Endothelial cell of umbilical vein (primary cell): ENCODE measurements at regions not wholly inside any gene's neighbourhood (a gene's known extent, or its start where the extent isn't known, plus 50 kb on each side); places are given as distances from the start of the nearest gene placed in this dataset.

Experiments
- BruUV-seq: library from RNA; stranded (reverse); fragments of 400-500 nt; replicated peaks from 2 replicates; lab custom pipeline; 2021; lab: Mats Ljungman, UMichigan
- CTCF ChIA-PET: fragments of 300-600, 350-600 bp; sonication (Branson Sonifier 250); formaldehyde crosslinking; loops from one replicate; lab custom pipeline; 2021; ENCODE audit warnings: antibody characterized with exemption, inconsistent platforms; lab: Charles Lee
- POLR2A ChIA-PET: fragments of 300-600, 350-600 bp; sonication (Branson Sonifier 250); formaldehyde crosslinking; loops from one replicate; lab custom pipeline; 2021; ENCODE audit warnings: antibody characterized with exemption, inconsistent platforms; lab: Charles Lee
- DNase-seq: peaks from one replicate; pipeline ENCODE4 v3.0.0-alpha.2; 2011; ENCODE audit warnings: low read depth, low spot score
- FAIRE-seq: peaks from 2 replicates; lab custom pipeline; 2011; peaks lifted over from hg19 to GRCh38; lab: Jason Lieb, UNC
- H2AFZ ChIP-seq: 2 replicates; pipeline ENCODE4 v1.6.0; 2012; ENCODE audit warnings: low read depth, low read length, control low read depth, inconsistent platforms
- H3K27ac ChIP-seq: 2 replicates; pipeline ENCODE4 v1.5.1; 2011; ENCODE audit warnings: low read depth, mild to moderate bottlenecking, control low read depth, low read length, moderate library complexity; ENCODE audit not compliant: insufficient read depth
- H3K27me3 ChIP-seq, 2 experiments: 2 replicates each; pipeline versions ENCODE4 v1.6.0 to v1.6.1; 2011; ENCODE audit warnings: low read length in 2 of 2, mixed read lengths in 1 of 2; ENCODE audit not compliant: control insufficient read depth in 2 of 2, insufficient read depth in 2 of 2
- H3K36me3 ChIP-seq, 2 experiments: 2 replicates in 1 of 2; 3 replicates in 1 of 2; pipeline ENCODE4 v1.5.1; 2011; ENCODE audit warnings: low read length in 2 of 2, mild to moderate bottlenecking in 1 of 2, moderate library complexity in 1 of 2; ENCODE audit not compliant: control insufficient read depth in 2 of 2, insufficient read depth in 2 of 2; ENCODE audit errors: extremely low read depth in 1 of 2
- H3K4me1 ChIP-seq: 3 replicates; pipeline ENCODE4 v1.5.1; 2011; ENCODE audit warnings: mild to moderate bottlenecking, low read length; ENCODE audit not compliant: control insufficient read depth, insufficient read depth; ENCODE audit errors: extremely low read depth
- H3K4me2 ChIP-seq: 2 replicates; pipeline ENCODE4 v1.6.1; 2011; ENCODE audit warnings: low read length, control low read depth, mixed read lengths; ENCODE audit not compliant: insufficient read depth
- H3K4me3 ChIP-seq, 3 experiments: fragments of 200-600 bp in 1 of 3; sonication (generic), shearing (Covaris generic) in 1 of 3; replicated peaks in 1 of 3; 2 replicates each; pipeline ENCODE4 v1.5.1; 2011 to 2016; ENCODE audit warnings: control low read depth in 3 of 3, low read length in 3 of 3, mild to moderate bottlenecking in 2 of 3, inconsistent platforms in 1 of 3, low read depth in 1 of 3, moderate library complexity in 1 of 3; ENCODE audit not compliant: insufficient read depth in 1 of 3
- H3K79me2 ChIP-seq: 2 replicates; pipeline ENCODE4 v1.6.0; 2012; ENCODE audit warnings: low read length, inconsistent platforms; ENCODE audit not compliant: control insufficient read depth, insufficient read depth
- H3K9ac ChIP-seq: replicated peaks from 2 replicates; pipeline ENCODE3; 2011; ENCODE audit warnings: low read length, control low read depth; ENCODE audit not compliant: insufficient read depth; ENCODE audit errors: extremely low read depth
- H3K9me1 ChIP-seq: replicated peaks from 3 replicates; pipeline ENCODE4 v1.6.0; 2011; ENCODE audit warnings: mild to moderate bottlenecking, low read length; ENCODE audit not compliant: control insufficient read depth, insufficient read depth; ENCODE audit errors: extremely low read depth
- H3K9me3 ChIP-seq: replicated peaks from 2 replicates; pipeline ENCODE4 v1.5.1; 2012; ENCODE audit warnings: low read length, inconsistent platforms; ENCODE audit not compliant: control insufficient read depth, insufficient read depth
- H4K20me1 ChIP-seq: replicated peaks from 2 replicates; pipeline ENCODE3; 2011; ENCODE audit warnings: mild to moderate bottlenecking, low read length; ENCODE audit not compliant: control insufficient read depth, insufficient read depth; ENCODE audit errors: extremely low read depth
- CTCF ChIP-seq, 2 donors: IDR thresholded peaks; 1 replicate in 1 of 2; 2 replicates in 1 of 2; pipeline ENCODE4 v1.5.1; 2011; ENCODE audit warnings: low read length in 2 of 2, mild to moderate bottlenecking in 2 of 2, moderate library complexity in 2 of 2, control low read depth in 1 of 2, inconsistent platforms in 1 of 2, low read depth in 1 of 2; ENCODE audit not compliant: insufficient read depth in 1 of 2; ENCODE audit errors: extremely low read depth in 1 of 2
- EZH2 ChIP-seq: IDR thresholded peaks from 2 replicates; pipeline ENCODE4 v1.6.1; 2012; ENCODE audit warnings: borderline replicate concordance, low read depth, mild to moderate bottlenecking, moderate library complexity, low read length, inconsistent platforms; ENCODE audit not compliant: severe bottlenecking
- FOS ChIP-seq: IDR thresholded peaks from 2 replicates; pipeline ENCODE4 v1.6.1; 2011; ENCODE audit warnings: mild to moderate bottlenecking, low read length, moderate library complexity, borderline replicate concordance; ENCODE audit not compliant: insufficient read depth
- GATA2 ChIP-seq: IDR thresholded peaks from 2 replicates; pipeline ENCODE4 v1.7.0; 2011; ENCODE audit warnings: low read depth, mild to moderate bottlenecking, moderate library complexity, mixed read lengths, low read length; ENCODE audit not compliant: insufficient read length, insufficient read depth
- JUN ChIP-seq: IDR thresholded peaks from 2 replicates; pipeline ENCODE4 v1.6.1; 2011; ENCODE audit warnings: borderline replicate concordance, low read depth; ENCODE audit not compliant: insufficient read length, insufficient read depth
- MYC ChIP-seq: IDR thresholded peaks from one replicate; pipeline ENCODE4 v1.6.1; 2011; ENCODE audit warnings: mild to moderate bottlenecking, low read depth, low read length
- POLR2A ChIP-seq: IDR thresholded peaks from 2 replicates; pipeline ENCODE4 v1.6.1; 2012; ENCODE audit warnings: low read depth, mild to moderate bottlenecking, control low read depth, low read length
- POLR2AphosphoS5 ChIP-seq: IDR thresholded peaks from 2 replicates; pipeline ENCODE4 v1.6.1; 2012; ENCODE audit warnings: low read depth, mild to moderate bottlenecking, control low read depth, low read length, moderate library complexity; ENCODE audit not compliant: insufficient read depth
- dilution Hi-C: fragments of 300-500 bp; cut with MboI; formaldehyde crosslinking; loops from one replicate; pipeline ENCODE4 v1.15.0; 2019; ENCODE audit warnings: low sequenced_read_pairs; ENCODE audit not compliant: extremely low pct_ligation_motif_present
- intact Hi-C: fragments of 100-400 bp; cut with micrococcal nuclease; formaldehyde crosslinking; loops from one replicate; pipeline ENCODE4 v1.10.0; 2022

- no peak overlapping the region for H3K4me3 ChIP-seq
- no peaks in the 10 kb centered on the region for H3K9me3 ChIP-seq
- ChIA-PET CTCF (no interaction called here), POLR2A (no interaction called here)
- no peaks in the 10 kb centered on the region for H3K79me2 ChIP-seq
- H3K36me3 ChIP-seq: no peaks in the 10 kb centered on the region
- no peak overlapping the region for H3K27ac ChIP-seq
- H2AFZ ChIP-seq: no peak overlapping the region
- no peaks in the 10 kb centered on the region for H3K4me1 ChIP-seq
- H4K20me1 ChIP-seq: no peaks in the 10 kb centered on the region
- no peak overlapping the region for H3K4me2 ChIP-seq
- H3K9ac ChIP-seq: no peak overlapping the region
- intact Hi-C loops: no loop called here
- no peak for DNase-seq
- FAIRE-seq: no peak
- no peaks in the 10 kb centered on the region for H3K9me1 ChIP-seq
- dilution Hi-C loops: no loop called here
- no TSS peak for BruUV-seq
- no peaks in the 10 kb centered on the region for H3K27me3 ChIP-seq
- TF ChIP-seq POLR2AphosphoS5 (no peak), JUN (no peak), MYC (no peak), POLR2A (no peak), GATA2 (no peak), FOS (no peak), CTCF (IDR thresholded peaks at IDR 0.05; ENCODE audit: extremely low read depth in 1 of 2, insufficient read depth in 1 of 2, low read depth in 1 of 2, low read length in 2 of 2) (no peak), EZH2 (no peak)
Observed at GRCh38 chr15:87639305-87640011, 617.1 kb downstream of the NTRK3 start.
